HG02678 (cell line): ENCODE measurements at regions not wholly inside any gene's neighbourhood (a gene's known extent, or its start where the extent isn't known, plus 50 kb on each side); places are given as distances from the start of the nearest gene placed in this dataset.
"Not testable (repeated sequence)": the region's sequence is repeated elsewhere in the genome, so short reads cannot be mapped to it uniquely, and the experiment has no call there.

ENCODE experiments used
- ATAC-seq: cut with Tn5 transposase; IDR thresholded peaks from one replicate; pipeline ENCODE4 v1.9.1; 2021; ENCODE audit warnings: mild to moderate bottlenecking, moderate library complexity; ENCODE audit not compliant: unreplicated experiment

- no peak for ATAC-seq
These were observed 191.5 kb downstream of the ERCC6L2 start for GRCh38 chr9:96067004-96067403.

- no peak for ATAC-seq
These were observed 190.2 kb downstream of the ERCC6L2 start for GRCh38 chr9:96065482-96066251.

- no peak for ATAC-seq
These were observed 189.5 kb downstream of the ERCC6L2 start for GRCh38 chr9:96064826-96065481.

GRCh38 chr9:96062854-96063253 is 187.4 kb downstream of the ERCC6L2 start:
- ATAC-seq = no peak

DNA sequence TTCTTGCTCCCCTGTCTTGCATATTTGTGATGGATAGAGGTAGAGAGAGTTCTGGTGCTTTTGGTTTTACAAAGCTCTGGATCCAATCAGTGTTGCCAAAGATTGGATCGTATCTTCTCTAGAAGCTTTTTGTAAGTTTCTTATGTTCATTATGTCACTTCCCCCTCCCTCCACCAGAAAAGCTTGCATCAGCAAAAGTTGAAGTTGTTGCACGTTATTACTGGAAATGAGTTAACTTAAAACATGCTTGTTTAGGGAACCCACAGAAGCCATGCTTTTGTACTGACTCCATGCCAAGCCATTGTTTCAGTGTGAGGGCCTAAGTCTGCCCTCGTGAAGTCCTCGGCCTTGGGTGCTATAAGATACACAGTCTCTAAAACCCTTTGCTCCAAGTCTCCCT is 186.5 kb downstream of the ERCC6L2 start:
- ATAC-seq = no peak

DNA sequence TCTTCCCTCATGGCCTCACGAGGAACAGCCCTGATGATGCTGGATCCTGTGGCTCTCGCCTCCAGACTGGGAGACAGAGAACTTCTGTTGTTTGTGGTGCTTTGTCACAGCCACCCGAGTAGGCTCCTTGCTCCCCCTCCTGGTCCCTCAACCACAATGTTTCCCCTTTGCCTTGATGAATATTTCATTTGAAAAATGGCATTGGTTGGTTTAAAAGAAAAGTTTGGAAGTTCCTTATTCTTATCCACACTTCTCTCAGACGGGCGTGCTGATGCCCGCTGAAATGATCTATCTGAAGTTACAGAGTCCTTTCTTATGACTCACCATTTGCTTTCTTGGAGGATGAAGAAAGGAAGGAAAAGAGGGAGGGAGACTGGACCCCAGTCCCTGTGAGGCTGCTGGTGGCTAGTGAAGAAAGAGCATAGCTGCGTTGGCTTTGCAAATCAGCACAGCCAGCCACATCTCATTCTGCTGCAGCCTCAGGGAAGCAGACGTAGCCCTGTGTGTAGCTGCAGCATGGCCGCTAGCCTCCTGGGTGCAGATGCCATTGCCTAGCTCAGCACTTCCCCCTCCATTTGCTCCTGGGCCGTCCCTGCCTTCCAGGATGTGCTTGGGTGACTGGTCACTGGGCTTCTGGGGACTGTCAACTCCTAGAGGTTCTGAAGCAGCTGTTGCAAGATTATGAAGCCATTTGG is 185.9 kb downstream of the ERCC6L2 start:
- no peak for ATAC-seq

- ATAC-seq = no peak
These were observed 182.7 kb downstream of the ERCC6L2 start for GRCh38 chr9:96058218-96058617.

DNA sequence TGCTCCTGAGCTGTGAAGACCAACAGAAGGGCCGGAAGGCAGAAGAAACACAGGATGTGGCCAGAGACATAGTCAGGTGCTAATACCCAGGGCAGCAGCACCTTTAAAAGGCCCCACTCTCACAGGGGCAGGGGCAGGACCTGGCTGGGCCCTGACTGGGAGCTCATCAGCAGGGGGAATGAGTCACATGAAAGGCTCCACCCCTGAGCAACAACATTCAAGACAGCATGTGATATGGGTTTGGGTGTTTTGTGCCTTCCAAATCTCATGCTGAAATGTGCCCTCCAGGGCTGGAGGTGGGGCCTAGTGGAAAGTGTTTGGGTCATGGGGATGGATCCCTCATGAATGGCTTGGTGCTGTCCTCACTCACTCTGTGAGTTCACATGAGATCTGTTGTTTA is 181.7 kb downstream of the ERCC6L2 start:
- no peak for ATAC-seq

DNA sequence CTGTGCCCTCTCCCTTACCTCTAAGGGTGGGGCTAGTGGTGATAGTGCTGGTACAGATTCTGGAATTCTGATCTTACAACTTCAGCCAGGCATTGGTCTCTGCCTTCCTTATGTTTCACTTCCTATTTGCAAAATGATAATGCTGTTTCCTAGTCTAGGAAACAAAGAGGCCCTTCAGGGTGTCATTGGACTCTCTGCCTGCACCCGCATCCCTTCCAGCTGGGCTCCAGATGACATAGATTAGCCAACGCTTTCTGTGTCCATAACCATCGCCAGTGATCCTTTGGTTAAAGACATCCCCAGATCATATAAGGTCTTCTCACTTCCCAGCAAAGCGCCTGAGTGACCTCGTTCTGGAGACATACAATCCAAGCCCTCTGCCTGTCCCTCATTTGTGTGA is 180.7 kb downstream of the ERCC6L2 start:
- no peak for ATAC-seq

- ATAC-seq = not testable (repeated sequence)
These were observed 178.8 kb downstream of the ERCC6L2 start for GRCh38 chr9:96054248-96054647.

DNA sequence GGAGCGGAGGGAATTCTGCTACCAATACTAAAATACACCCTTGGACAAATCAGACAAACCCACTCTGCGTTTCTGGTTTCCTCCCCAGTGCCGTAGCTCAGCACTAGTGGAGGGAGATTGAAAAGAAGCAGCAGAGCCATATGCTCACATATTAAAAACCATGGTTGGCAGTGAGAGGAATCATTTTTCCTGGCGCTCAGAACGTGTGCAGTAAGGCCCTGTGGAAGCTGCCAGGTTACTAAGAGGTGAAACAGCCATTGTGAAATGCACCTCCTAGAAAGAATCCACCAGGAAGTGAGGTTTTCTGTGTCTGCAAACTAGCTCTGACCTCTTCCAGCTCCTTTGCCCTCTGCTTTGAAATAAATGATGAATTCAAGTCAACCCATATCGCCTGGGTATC is 177.2 kb downstream of the ERCC6L2 start:
- ATAC-seq = no peak

GRCh38 chr9:96051423-96051822 is 175.9 kb downstream of the ERCC6L2 start:
- ATAC-seq = no peak

- ATAC-seq = no peak
These were observed 175.3 kb downstream of the ERCC6L2 start for GRCh38 chr9:96050861-96051155.

DNA sequence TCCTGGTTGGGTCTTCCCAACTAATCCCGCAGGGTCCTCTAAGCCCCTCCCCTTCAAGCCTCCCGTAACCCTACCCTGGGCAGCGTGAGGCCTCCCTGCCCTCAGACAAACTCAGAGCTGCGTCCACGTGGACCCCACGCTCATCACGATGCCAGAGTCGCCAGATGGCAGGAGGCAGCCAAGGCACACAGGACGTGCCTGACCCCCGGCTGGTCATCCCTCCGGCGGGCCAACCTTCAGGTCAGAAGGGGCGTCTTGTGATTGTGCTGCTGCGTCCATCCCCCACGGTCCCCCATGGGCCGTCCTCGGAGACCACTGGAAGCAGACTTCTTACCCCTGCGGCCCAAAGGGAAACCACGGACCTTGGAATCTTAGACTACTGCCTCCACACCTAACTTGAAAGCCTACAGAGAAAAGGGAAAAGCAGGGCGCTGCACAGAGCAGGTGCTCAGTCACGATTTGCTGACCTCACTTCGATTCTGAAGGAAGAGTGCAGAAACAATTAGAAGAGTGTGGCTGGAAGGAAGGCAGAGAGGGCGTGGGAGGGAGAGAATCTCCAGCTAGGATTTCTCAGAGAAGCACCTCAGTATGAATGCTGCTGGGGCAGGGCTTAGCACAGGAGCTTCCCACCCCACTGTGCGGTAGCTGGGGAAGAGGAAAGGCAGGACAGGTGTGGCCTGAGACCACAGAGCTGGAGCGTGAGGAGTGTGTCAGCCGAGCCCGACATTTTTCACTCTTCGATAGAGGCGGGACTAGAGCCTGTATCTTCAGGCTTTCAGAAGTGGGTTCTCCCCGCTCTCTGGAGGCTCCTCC is 174.8 kb downstream of the ERCC6L2 start:
- no peak for ATAC-seq

GRCh38 chr9:96048956-96049831 is 173.7 kb downstream of the ERCC6L2 start:
- ATAC-seq = no peak

GRCh38 chr9:96048104-96048955 is 172.8 kb downstream of the ERCC6L2 start:
- ATAC-seq = no peak

GRCh38 chr9:96047741-96048103 is 172.2 kb downstream of the ERCC6L2 start:
- ATAC-seq = no peak

GRCh38 chr9:96047116-96047639 is 171.7 kb downstream of the ERCC6L2 start:
- ATAC-seq = no peak

- ATAC-seq = no peak
These were observed 170.3 kb downstream of the ERCC6L2 start for GRCh38 chr9:96045811-96046210.
